Neural progenitor cell (in vitro differentiated cells): ENCODE measurements at regions not wholly inside any gene's neighbourhood (a gene's known extent, or its start where the extent isn't known, plus 50 kb on each side); places are given as distances from the start of the nearest gene placed in this dataset.

Source experiments
- EZH2 ChIP-seq: fragments of 200-600 bp; sonication (generic); IDR thresholded peaks from 2 replicates; pipeline ENCODE4 v1.6.1; 2017; ENCODE audit warnings: antibody characterized with exemption, mild to moderate bottlenecking, moderate library complexity
- EZH2phosphoT487 ChIP-seq: fragments of 200-600 bp; sonication (generic); IDR thresholded peaks from 2 replicates; pipeline ENCODE4 v1.6.1; 2017; ENCODE audit warnings: antibody characterized with exemption
- TF ChIP-seq, protein P1 (sequence below): fragments of 200-600 bp; sonication (generic); IDR thresholded peaks from 2 replicates; pipeline ENCODE4 v1.5.1; 2017; ENCODE audit warnings: antibody characterized with exemption, mild to moderate bottlenecking

DNA sequence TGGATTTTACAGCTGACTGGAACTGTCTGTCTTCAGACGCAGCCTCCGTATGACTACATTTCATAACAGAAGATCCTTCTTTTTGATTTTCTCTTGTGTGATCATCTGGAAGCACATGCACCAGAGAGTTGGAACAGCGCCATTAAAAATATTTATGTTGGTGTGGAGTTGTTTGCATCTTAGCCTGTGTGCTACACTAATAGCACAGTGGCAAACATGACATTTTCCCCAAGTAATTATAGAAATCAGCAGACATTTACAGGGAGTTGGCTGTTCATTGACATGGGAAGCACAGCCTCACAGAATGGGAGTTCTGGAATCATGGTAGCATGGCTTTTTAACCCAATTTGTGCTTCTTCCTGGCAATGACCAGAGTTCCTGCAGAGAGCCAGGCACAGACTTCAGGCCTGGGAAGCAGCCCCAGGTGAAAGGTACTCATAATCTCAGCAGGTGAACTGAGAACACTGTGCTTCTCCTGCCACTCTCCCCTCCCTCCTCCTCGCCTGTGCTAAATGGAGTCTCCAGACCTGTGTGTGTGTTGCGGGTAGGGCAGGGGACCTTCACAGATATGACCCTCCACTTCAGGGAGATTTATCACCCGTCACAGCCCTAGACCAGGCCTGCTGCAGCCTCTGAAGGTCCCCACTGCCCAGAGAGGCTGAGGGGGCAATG lies 82.8 kb upstream of the PLET1 start:
- TF ChIP-seq, protein P1, sequence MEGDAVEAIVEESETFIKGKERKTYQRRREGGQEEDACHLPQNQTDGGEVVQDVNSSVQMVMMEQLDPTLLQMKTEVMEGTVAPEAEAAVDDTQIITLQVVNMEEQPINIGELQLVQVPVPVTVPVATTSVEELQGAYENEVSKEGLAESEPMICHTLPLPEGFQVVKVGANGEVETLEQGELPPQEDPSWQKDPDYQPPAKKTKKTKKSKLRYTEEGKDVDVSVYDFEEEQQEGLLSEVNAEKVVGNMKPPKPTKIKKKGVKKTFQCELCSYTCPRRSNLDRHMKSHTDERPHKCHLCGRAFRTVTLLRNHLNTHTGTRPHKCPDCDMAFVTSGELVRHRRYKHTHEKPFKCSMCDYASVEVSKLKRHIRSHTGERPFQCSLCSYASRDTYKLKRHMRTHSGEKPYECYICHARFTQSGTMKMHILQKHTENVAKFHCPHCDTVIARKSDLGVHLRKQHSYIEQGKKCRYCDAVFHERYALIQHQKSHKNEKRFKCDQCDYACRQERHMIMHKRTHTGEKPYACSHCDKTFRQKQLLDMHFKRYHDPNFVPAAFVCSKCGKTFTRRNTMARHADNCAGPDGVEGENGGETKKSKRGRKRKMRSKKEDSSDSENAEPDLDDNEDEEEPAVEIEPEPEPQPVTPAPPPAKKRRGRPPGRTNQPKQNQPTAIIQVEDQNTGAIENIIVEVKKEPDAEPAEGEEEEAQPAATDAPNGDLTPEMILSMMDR = no peak
- TF ChIP-seq EZH2 (no peak), EZH2phosphoT487 (no peak)
